ENCODE measurements at regions not wholly inside any gene's neighbourhood (a gene's known extent, or its start where the extent isn't known, plus 50 kb on each side); places are given as distances from the start of the nearest gene placed in this dataset.

DNA sequence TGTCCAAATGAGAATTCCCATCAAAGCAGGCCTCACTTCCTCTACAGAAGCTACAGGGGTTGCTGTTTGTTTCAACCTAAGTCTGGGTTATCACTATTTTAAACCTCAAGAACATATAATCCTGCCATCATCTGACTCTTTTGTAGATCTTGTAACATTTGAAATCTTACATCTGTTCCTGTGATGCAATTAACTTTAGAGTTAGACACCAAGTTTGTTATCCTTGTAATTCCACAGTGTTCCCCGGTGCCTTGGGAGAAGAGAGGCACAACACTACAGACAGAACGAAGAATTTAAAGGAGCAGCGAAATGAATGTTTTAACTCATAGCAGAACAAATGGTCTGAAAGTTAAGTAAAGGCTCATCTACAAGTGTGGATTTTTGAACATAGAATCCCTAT lies 116.1 kb downstream of the UCHL5 start:
- Histone ChIP-seq H3K36me3 (replicated peaks; ENCODE audit: insufficient read depth, low read length) (no peaks in the 10 kb centered on the region), H3F3A (ENCODE audit: insufficient read depth, low read length) (no peaks in the 10 kb centered on the region), H3K27ac (ENCODE audit: low read length) (no peak overlapping the region), H3K79me2 (ENCODE audit: low read length) (no peaks in the 10 kb centered on the region), H3K9ac (ENCODE audit: low read length) (no peak overlapping the region), H3K9me3 (replicated peaks; ENCODE audit: insufficient read depth, low read length) (no peaks in the 10 kb centered on the region), H3K4me2 (ENCODE audit: low read depth, low read length) (no peak overlapping the region), H3K27me3 (replicated peaks; ENCODE audit: insufficient read depth, low read length) (no peaks in the 10 kb centered on the region), H3K9me2 (replicated peaks; ENCODE audit: insufficient read depth, low read length) (no peaks in the 10 kb centered on the region), H3K4me3 (ENCODE audit: low read length) (no peak overlapping the region), H3K4me1 (ENCODE audit: low read length) (peaks cover 9% of the 10 kb centered on the region; the same call in 1 of the 2 replicates), H4K20me1 (ENCODE audit: insufficient read depth, low read length) (no peaks in the 10 kb centered on the region), H2AFZ (ENCODE audit: low read length) (no peak overlapping the region)
- DNase-seq = no peak
- TF ChIP-seq EZH2 (optimal IDR thresholded peaks at IDR 0.05; ENCODE audit: low read depth, low read length) (no peak), EZH2phosphoT487 (IDR thresholded peaks at IDR 0.05; ENCODE audit: low read length) (no peak)
- TF ChIP-seq, protein P1, sequence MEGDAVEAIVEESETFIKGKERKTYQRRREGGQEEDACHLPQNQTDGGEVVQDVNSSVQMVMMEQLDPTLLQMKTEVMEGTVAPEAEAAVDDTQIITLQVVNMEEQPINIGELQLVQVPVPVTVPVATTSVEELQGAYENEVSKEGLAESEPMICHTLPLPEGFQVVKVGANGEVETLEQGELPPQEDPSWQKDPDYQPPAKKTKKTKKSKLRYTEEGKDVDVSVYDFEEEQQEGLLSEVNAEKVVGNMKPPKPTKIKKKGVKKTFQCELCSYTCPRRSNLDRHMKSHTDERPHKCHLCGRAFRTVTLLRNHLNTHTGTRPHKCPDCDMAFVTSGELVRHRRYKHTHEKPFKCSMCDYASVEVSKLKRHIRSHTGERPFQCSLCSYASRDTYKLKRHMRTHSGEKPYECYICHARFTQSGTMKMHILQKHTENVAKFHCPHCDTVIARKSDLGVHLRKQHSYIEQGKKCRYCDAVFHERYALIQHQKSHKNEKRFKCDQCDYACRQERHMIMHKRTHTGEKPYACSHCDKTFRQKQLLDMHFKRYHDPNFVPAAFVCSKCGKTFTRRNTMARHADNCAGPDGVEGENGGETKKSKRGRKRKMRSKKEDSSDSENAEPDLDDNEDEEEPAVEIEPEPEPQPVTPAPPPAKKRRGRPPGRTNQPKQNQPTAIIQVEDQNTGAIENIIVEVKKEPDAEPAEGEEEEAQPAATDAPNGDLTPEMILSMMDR (IDR thresholded peaks at IDR 0.05; ENCODE audit: low read length) = no peak

DNA sequence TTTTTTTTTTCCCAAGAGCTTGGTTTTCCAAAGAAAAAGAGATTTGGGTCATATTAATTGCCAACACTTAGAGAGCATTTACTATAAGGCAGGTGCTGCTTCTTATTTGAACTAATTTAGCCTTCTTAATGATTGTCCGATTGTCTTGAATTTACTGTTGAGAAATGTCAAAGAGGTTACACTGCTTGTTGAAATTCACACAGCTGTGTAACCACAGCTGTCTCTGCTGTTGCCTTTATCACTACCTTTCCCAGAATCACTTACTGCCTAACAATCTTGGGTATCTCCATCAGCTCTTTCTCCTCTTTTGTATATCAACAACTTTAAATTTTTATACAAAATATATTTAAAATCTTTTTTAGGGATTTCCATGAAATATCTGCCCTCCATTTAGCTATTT lies 115.6 kb downstream of the UCHL5 start:
- H3F3A ChIP-seq (ENCODE audit: insufficient read depth, low read length) = no peaks in the 10 kb centered on the region
- H3K79me2 ChIP-seq (ENCODE audit: low read length) = no peaks in the 10 kb centered on the region
- H3K4me3 ChIP-seq (ENCODE audit: low read length) = no peak overlapping the region
- H3K27ac ChIP-seq (ENCODE audit: low read length) = no peak overlapping the region
- H3K4me1 ChIP-seq (ENCODE audit: low read length) = peaks cover 9% of the 10 kb centered on the region; the same call in 1 of the 2 replicates
- TF ChIP-seq EZH2 (optimal IDR thresholded peaks at IDR 0.05; ENCODE audit: low read depth, low read length) = no peak
- H3K9ac ChIP-seq (ENCODE audit: low read length) = no peak overlapping the region
- no peak overlapping the region for H2AFZ ChIP-seq (ENCODE audit: low read length)
- no peaks in the 10 kb centered on the region for H3K27me3 ChIP-seq (replicated peaks; ENCODE audit: insufficient read depth, low read length)
- H3K9me2 ChIP-seq (replicated peaks; ENCODE audit: insufficient read depth, low read length) = no peaks in the 10 kb centered on the region
- no peak for DNase-seq
- H4K20me1 ChIP-seq (ENCODE audit: insufficient read depth, low read length) = no peaks in the 10 kb centered on the region
- H3K9me3 ChIP-seq (replicated peaks; ENCODE audit: insufficient read depth, low read length) = no peaks in the 10 kb centered on the region
- H3K36me3 ChIP-seq (replicated peaks; ENCODE audit: insufficient read depth, low read length) = no peaks in the 10 kb centered on the region
- H3K4me2 ChIP-seq (ENCODE audit: low read depth, low read length) = no peak overlapping the region

DNA sequence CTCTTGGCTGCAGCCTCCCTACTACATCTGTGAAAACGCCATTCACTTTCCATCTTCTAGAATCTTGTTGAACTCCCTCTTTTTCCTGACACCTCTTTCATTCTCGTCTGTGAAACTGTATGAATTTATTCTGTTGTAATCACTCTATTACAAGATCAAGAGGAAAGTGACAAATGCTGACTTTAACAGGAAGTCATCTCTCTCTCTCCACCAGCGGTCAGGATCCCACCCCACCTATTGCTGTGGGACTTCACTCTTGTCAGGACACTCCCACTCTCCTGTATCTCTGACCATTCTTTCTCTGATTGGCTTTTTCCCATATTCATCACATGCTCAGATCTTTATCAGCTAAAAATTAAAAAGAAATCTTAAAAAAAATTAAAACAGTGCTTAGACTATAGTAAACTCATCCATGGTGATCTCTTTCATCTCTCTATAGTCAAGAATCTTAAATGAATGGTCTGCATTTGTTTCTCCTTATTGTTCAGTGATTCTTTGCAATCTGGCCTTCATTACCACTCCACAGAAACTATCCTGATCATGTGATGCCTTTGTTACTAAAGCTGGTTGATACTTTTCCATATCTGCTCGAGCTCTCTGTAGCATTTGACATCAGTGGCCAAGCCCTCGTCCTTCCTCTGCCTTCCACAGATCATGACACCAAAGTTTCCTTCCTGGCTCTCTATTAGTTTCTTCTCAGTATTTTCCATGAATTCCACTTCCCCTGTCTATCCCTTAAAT lies 113.6 kb downstream of the UCHL5 start:
- Histone ChIP-seq H3K4me2 (ENCODE audit: low read depth, low read length) (no peak overlapping the region), H4K20me1 (ENCODE audit: insufficient read depth, low read length) (no peaks in the 10 kb centered on the region), H3K4me1 (ENCODE audit: low read length) (peaks cover 9% of the 10 kb centered on the region; the same call in 1 of the 2 replicates), H3K27ac (ENCODE audit: low read length) (no peak overlapping the region), H3K9me2 (replicated peaks; ENCODE audit: insufficient read depth, low read length) (no peaks in the 10 kb centered on the region), H3K9ac (ENCODE audit: low read length) (no peak overlapping the region), H3F3A (ENCODE audit: insufficient read depth, low read length) (no peaks in the 10 kb centered on the region), H3K9me3 (replicated peaks; ENCODE audit: insufficient read depth, low read length) (no peaks in the 10 kb centered on the region), H3K36me3 (replicated peaks; ENCODE audit: insufficient read depth, low read length) (no peaks in the 10 kb centered on the region), H2AFZ (ENCODE audit: low read length) (no peak overlapping the region), H3K27me3 (replicated peaks; ENCODE audit: insufficient read depth, low read length) (no peaks in the 10 kb centered on the region), H3K79me2 (ENCODE audit: low read length) (no peaks in the 10 kb centered on the region), H3K4me3 (ENCODE audit: low read length) (no peak overlapping the region)
- no peak for DNase-seq
- TF ChIP-seq, protein P1 (IDR thresholded peaks at IDR 0.05; ENCODE audit: low read length) = no peak
- TF ChIP-seq EZH2phosphoT487 (IDR thresholded peaks at IDR 0.05; ENCODE audit: low read length) (no peak), EZH2 (optimal IDR thresholded peaks at IDR 0.05; ENCODE audit: low read depth, low read length) (no peak)

DNA sequence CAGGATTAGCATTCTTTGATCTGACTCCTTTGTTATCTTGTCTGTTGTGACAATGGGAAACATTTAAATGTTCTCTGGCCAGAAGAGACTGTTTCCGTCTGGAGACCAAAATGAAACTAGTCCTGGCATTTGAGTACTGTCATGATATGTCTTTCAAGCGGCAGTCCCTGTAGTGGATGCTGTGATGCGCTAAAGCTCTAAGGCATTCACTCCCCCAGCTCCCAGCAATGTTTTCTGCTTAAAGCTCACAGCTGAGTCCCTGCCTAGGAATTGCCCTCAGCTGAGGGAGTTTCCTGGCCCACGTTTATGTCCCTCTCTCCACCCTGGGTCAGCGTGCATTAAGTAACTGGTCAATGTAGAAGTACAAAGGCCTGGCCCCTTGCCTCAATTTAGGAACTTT lies 109.4 kb downstream of the UCHL5 start:
- H3K4me1 ChIP-seq (ENCODE audit: low read length) = peaks cover 22% of the 10 kb centered on the region
- no peaks in the 10 kb centered on the region for H3K27me3 ChIP-seq (replicated peaks; ENCODE audit: insufficient read depth, low read length)
- no peaks in the 10 kb centered on the region for H4K20me1 ChIP-seq (ENCODE audit: insufficient read depth, low read length)
- H2AFZ ChIP-seq (ENCODE audit: low read length) = no peak overlapping the region
- peaks cover 20% of the 10 kb centered on the region for H3F3A ChIP-seq (ENCODE audit: insufficient read depth, low read length)
- no peak for DNase-seq
- H3K36me3 ChIP-seq (replicated peaks; ENCODE audit: insufficient read depth, low read length) = no peaks in the 10 kb centered on the region
- no peak overlapping the region for H3K27ac ChIP-seq (ENCODE audit: low read length)
- H3K4me3 ChIP-seq (ENCODE audit: low read length) = no peak overlapping the region
- no peaks in the 10 kb centered on the region for H3K79me2 ChIP-seq (ENCODE audit: low read length)
- H3K9ac ChIP-seq (ENCODE audit: low read length) = no peak overlapping the region
- TF ChIP-seq, protein P1 (IDR thresholded peaks at IDR 0.05; ENCODE audit: low read length) = no peak
- no peak for TF ChIP-seq EZH2 (optimal IDR thresholded peaks at IDR 0.05; ENCODE audit: low read depth, low read length)
- no peak for TF ChIP-seq EZH2phosphoT487 (IDR thresholded peaks at IDR 0.05; ENCODE audit: low read length)
- no peak overlapping the region for H3K4me2 ChIP-seq (ENCODE audit: low read depth, low read length)
- no peaks in the 10 kb centered on the region for H3K9me2 ChIP-seq (replicated peaks; ENCODE audit: insufficient read depth, low read length)
- H3K9me3 ChIP-seq (replicated peaks; ENCODE audit: insufficient read depth, low read length) = no peaks in the 10 kb centered on the region
